ENCODE measurements at regions not wholly inside any gene's neighbourhood (a gene's known extent, or its start where the extent isn't known, plus 50 kb on each side); places are given as distances from the start of the nearest gene placed in this dataset.

DNA sequence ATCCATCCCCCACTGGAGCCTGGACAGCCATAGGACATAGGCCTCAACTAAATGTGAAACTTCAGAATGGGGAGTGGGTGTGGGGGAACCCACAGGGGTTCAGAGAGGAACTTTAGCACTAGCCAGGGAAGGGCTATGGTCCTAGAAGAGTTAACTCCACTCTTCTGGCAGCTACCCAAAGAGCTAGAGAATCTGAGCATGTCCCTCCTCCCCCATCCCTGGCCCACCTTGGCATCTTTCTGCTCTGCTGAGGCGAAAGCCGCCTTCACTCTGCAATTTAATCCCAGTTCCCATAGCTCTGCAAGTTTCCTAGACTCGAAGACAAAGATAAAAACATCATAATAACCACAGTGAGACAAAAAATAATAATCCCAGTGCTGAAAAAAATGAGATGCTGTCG, 214.7 kb upstream of the RTL1 start:
- TF ChIP-seq, protein P1, sequence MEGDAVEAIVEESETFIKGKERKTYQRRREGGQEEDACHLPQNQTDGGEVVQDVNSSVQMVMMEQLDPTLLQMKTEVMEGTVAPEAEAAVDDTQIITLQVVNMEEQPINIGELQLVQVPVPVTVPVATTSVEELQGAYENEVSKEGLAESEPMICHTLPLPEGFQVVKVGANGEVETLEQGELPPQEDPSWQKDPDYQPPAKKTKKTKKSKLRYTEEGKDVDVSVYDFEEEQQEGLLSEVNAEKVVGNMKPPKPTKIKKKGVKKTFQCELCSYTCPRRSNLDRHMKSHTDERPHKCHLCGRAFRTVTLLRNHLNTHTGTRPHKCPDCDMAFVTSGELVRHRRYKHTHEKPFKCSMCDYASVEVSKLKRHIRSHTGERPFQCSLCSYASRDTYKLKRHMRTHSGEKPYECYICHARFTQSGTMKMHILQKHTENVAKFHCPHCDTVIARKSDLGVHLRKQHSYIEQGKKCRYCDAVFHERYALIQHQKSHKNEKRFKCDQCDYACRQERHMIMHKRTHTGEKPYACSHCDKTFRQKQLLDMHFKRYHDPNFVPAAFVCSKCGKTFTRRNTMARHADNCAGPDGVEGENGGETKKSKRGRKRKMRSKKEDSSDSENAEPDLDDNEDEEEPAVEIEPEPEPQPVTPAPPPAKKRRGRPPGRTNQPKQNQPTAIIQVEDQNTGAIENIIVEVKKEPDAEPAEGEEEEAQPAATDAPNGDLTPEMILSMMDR (IDR thresholded peaks at IDR 0.05; ENCODE audit: low read length) = no peak
- TF ChIP-seq EZH2 (optimal IDR thresholded peaks at IDR 0.05; ENCODE audit: low read depth, low read length) = no peak

Data from MM.1S (cell line).